ENCODE measurements at regions not wholly inside any gene's neighbourhood (a gene's known extent, or its start where the extent isn't known, plus 50 kb on each side); places are given as distances from the start of the nearest gene placed in this dataset.

DNA sequence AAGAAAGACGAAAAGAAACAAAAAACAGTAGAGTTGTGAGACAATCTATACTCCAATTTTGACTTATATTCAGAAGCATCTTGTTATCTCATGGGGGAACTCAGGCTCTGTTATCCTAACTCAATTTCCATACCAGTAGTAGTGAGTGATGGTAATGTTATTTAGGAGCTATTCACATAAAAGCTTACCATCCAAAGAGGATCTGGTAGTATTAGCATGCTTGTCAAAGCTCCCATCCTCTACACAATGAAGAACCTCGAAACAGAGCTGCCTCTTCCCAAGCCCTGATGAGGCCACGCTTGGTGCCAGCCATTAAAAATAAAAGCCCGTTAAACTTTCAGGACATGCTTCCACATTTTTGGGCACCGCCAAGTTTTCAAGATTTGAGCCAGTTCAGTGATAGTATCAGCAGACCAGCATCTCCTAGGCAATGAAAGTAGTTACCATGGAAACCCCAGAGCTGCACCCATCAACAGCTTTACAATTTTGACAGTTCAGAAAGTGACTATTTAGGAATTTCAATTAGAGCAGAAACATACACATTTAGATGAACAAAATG, 173.3 kb downstream of the CD83 start:
- intact Hi-C loops (cut with micrococcal nuclease; ENCODE audit: unreplicated experiment) (no loop called here), in situ Hi-C loops (cut with HindIII; ENCODE audit: low pct_unique_long_range_greater_than_20kb, low sequenced_read_pairs) (no loop called here)
- H3K27ac ChIP-seq (ENCODE audit: low read length) = no peak overlapping the region
- ATAC-seq (no peak), DNase-seq (ENCODE audit: low read depth, low spot score) (no peak)
- no peak for TF ChIP-seq POLR2AphosphoS5 (IDR thresholded peaks at IDR 0.05; ENCODE audit: low read depth, low read length)
- no peak for TF ChIP-seq SIN3A (IDR thresholded peaks at IDR 0.05; ENCODE audit: borderline replicate concordance, insufficient read depth, low read depth, low read length)
- TF ChIP-seq, protein P1, sequence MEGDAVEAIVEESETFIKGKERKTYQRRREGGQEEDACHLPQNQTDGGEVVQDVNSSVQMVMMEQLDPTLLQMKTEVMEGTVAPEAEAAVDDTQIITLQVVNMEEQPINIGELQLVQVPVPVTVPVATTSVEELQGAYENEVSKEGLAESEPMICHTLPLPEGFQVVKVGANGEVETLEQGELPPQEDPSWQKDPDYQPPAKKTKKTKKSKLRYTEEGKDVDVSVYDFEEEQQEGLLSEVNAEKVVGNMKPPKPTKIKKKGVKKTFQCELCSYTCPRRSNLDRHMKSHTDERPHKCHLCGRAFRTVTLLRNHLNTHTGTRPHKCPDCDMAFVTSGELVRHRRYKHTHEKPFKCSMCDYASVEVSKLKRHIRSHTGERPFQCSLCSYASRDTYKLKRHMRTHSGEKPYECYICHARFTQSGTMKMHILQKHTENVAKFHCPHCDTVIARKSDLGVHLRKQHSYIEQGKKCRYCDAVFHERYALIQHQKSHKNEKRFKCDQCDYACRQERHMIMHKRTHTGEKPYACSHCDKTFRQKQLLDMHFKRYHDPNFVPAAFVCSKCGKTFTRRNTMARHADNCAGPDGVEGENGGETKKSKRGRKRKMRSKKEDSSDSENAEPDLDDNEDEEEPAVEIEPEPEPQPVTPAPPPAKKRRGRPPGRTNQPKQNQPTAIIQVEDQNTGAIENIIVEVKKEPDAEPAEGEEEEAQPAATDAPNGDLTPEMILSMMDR (IDR thresholded peaks at IDR 0.05) = no peak
- no peak for TF ChIP-seq TCF7L2 (IDR thresholded peaks at IDR 0.05; ENCODE audit: low read depth, low read length)
- TF ChIP-seq REST (IDR thresholded peaks at IDR 0.05; ENCODE audit: insufficient read depth in 1 of 2, low read depth in 2 of 2, low read length in 1 of 2) = no peak
- no peaks in the 10 kb centered on the region for H3K36me3 ChIP-seq (ENCODE audit: control insufficient read depth, insufficient read depth, low read length)
- peaks cover 9% of the 10 kb centered on the region for H3K27me3 ChIP-seq (ENCODE audit: control insufficient read depth, insufficient read depth, low read length)
- H3K4me1 ChIP-seq (ENCODE audit: control insufficient read depth, insufficient read depth, low read length) = no peaks in the 10 kb centered on the region
- no peak overlapping the region for H3K4me3 ChIP-seq (ENCODE audit: low read depth in 2 of 2, low read length in 2 of 2)
- BruUV-seq (replicated peaks) = no TSS peak
- no peaks in the 10 kb centered on the region for H3K9me3 ChIP-seq (ENCODE audit: control insufficient read depth, insufficient read depth, low read depth, low read length)
- ChIA-PET CTCF (interaction anchor here (0.5 kb wide), 1 partner anchor 521 kb away, joined by 8 read pairs; no protein-coding TSS in a partner anchor), POLR2A (interaction anchor here (0.6 kb wide), 1 partner anchor 331 kb away, joined by 3 read pairs; no protein-coding TSS in a partner anchor)

- H3K4me3 ChIP-seq (ENCODE audit: low read depth in 2 of 2, low read length in 2 of 2) = no peak overlapping the region
- no TSS peak for BruUV-seq (replicated peaks)
Measured at GRCh38 chr6:14291331-14291730, 173.8 kb downstream of the CD83 start.

GRCh38 chr6:14292119-14292518, 174.5 kb downstream of the CD83 start:
- H3K9me3 ChIP-seq (ENCODE audit: control insufficient read depth, insufficient read depth, low read depth, low read length) = no peaks in the 10 kb centered on the region
- intact Hi-C loops (cut with micrococcal nuclease; ENCODE audit: unreplicated experiment) (no loop called here), in situ Hi-C loops (cut with HindIII; ENCODE audit: low pct_unique_long_range_greater_than_20kb, low sequenced_read_pairs) (no loop called here)
- H3K4me3 ChIP-seq (ENCODE audit: low read depth in 2 of 2, low read length in 2 of 2) = no peak overlapping the region
- no TSS peak for BruUV-seq (replicated peaks)
- CTCF ChIA-PET = no interaction called here
- no peaks in the 10 kb centered on the region for H3K36me3 ChIP-seq (ENCODE audit: control insufficient read depth, insufficient read depth, low read length)
- H3K27ac ChIP-seq (ENCODE audit: low read length) = no peak overlapping the region
- POLR2A ChIA-PET = no interaction called here
- H3K4me1 ChIP-seq (ENCODE audit: control insufficient read depth, insufficient read depth, low read length) = no peaks in the 10 kb centered on the region
- peaks cover 9% of the 10 kb centered on the region for H3K27me3 ChIP-seq (ENCODE audit: control insufficient read depth, insufficient read depth, low read length)
- ATAC-seq = no peak
- no peak for TF ChIP-seq REST (IDR thresholded peaks at IDR 0.05; ENCODE audit: insufficient read depth in 1 of 2, low read depth in 2 of 2, low read length in 1 of 2)
- TF ChIP-seq, protein P1 (IDR thresholded peaks at IDR 0.05) = no peak
- no peak for TF ChIP-seq TCF7L2 (IDR thresholded peaks at IDR 0.05; ENCODE audit: low read depth, low read length)
- TF ChIP-seq SIN3A (IDR thresholded peaks at IDR 0.05; ENCODE audit: borderline replicate concordance, insufficient read depth, low read depth, low read length) = no peak
- no peak for TF ChIP-seq POLR2AphosphoS5 (IDR thresholded peaks at IDR 0.05; ENCODE audit: low read depth, low read length)
- no peak for DNase-seq (ENCODE audit: low read depth, low spot score)

More at GRCh38 chr6:14291331-14291730, 173.8 kb downstream of the CD83 start:
- DNase-seq (ENCODE audit: low read depth, low spot score) (no peak), ATAC-seq (no peak)
- Histone ChIP-seq H3K36me3 (ENCODE audit: control insufficient read depth, insufficient read depth, low read length) (no peaks in the 10 kb centered on the region), H3K27me3 (ENCODE audit: control insufficient read depth, insufficient read depth, low read length) (peaks cover 9% of the 10 kb centered on the region), H3K4me1 (ENCODE audit: control insufficient read depth, insufficient read depth, low read length) (no peaks in the 10 kb centered on the region), H3K27ac (ENCODE audit: low read length) (no peak overlapping the region), H3K9me3 (ENCODE audit: control insufficient read depth, insufficient read depth, low read depth, low read length) (no peaks in the 10 kb centered on the region)
- in situ Hi-C loops (cut with HindIII; ENCODE audit: low pct_unique_long_range_greater_than_20kb, low sequenced_read_pairs) (no loop called here), intact Hi-C loops (cut with micrococcal nuclease; ENCODE audit: unreplicated experiment) (no loop called here)
- ChIA-PET CTCF (interaction anchor here (0.5 kb wide), 1 partner anchor 521 kb away, joined by 8 read pairs; no protein-coding TSS in a partner anchor), POLR2A (no interaction called here)
- TF ChIP-seq SIN3A (IDR thresholded peaks at IDR 0.05; ENCODE audit: borderline replicate concordance, insufficient read depth, low read depth, low read length) = no peak
